Mesenchymal stem cell (in vitro differentiated cells and primary cell): ENCODE measurements at regions not wholly inside any gene's neighbourhood (a gene's known extent, or its start where the extent isn't known, plus 50 kb on each side); places are given as distances from the start of the nearest gene placed in this dataset.

Experiments
- DNase-seq: peaks from one replicate; pipeline ENCODE4 v3.0.0-alpha.2; 2013
- H2AFZ ChIP-seq: one replicate; pipeline ENCODE4 v1.6.1; 2013; ENCODE audit warnings: low read depth, mild to moderate bottlenecking, control low read depth, inconsistent platforms, low read length, moderate library complexity
- H2AK5ac ChIP-seq: 2 replicates; pipeline ENCODE4 v1.6.1; 2013; ENCODE audit warnings: low read length, moderate library complexity, mild to moderate bottlenecking, inconsistent platforms; ENCODE audit not compliant: severe bottlenecking
- H2BK120ac ChIP-seq: one replicate; pipeline ENCODE4 v1.6.1; 2013; ENCODE audit warnings: low read depth, mild to moderate bottlenecking, inconsistent platforms, low read length, moderate library complexity
- H2BK12ac ChIP-seq, 2 experiments: one replicate each; pipeline ENCODE4 v1.6.1; 2013; ENCODE audit warnings: inconsistent platforms in 2 of 2, low read length in 2 of 2, mild to moderate bottlenecking in 2 of 2, moderate library complexity in 2 of 2, control low read depth in 1 of 2
- H2BK15ac ChIP-seq: one replicate; pipeline ENCODE4 v1.6.1; 2013; ENCODE audit warnings: mild to moderate bottlenecking, low read depth, inconsistent platforms; ENCODE audit not compliant: poor library complexity, severe bottlenecking
- H2BK5ac ChIP-seq: 2 replicates; pipeline ENCODE4 v1.6.1; 2013; ENCODE audit warnings: low read depth, mild to moderate bottlenecking, low read length, control low read depth, inconsistent platforms; ENCODE audit not compliant: poor library complexity, severe bottlenecking
- H3K14ac ChIP-seq, 2 experiments: one replicate each; pipeline ENCODE4 v1.6.1; 2013; ENCODE audit warnings: inconsistent platforms in 2 of 2, low read length in 2 of 2, control low read depth in 1 of 2, mild to moderate bottlenecking in 1 of 2, moderate library complexity in 1 of 2
- H3K18ac ChIP-seq, 2 experiments: one replicate each; pipeline ENCODE4 v1.6.1; 2013; ENCODE audit warnings: inconsistent platforms in 2 of 2, low read length in 2 of 2, control low read depth in 1 of 2, low read depth in 1 of 2, mild to moderate bottlenecking in 1 of 2
- H3K23ac ChIP-seq, 2 experiments: one replicate each; pipeline ENCODE4 v1.6.1; 2013; ENCODE audit warnings: inconsistent platforms in 2 of 2, low read length in 2 of 2, mild to moderate bottlenecking in 2 of 2, moderate library complexity in 2 of 2, control low read depth in 1 of 2
- H3K27ac ChIP-seq: 2 replicates; pipeline ENCODE4 v1.5.1; 2013; ENCODE audit warnings: mild to moderate bottlenecking, moderate library complexity, low read length, control low read depth, inconsistent platforms; ENCODE audit not compliant: poor library complexity, severe bottlenecking
- H3K27me3 ChIP-seq, 2 experiments: 2 replicates each; pipeline versions ENCODE4 v1.6.1 to v1.7.0; 2013; ENCODE audit warnings: low read length in 2 of 2, mild to moderate bottlenecking in 2 of 2, moderate library complexity in 2 of 2, control low read depth in 1 of 2, inconsistent platforms in 1 of 2; ENCODE audit not compliant: control insufficient read depth in 1 of 2, insufficient read depth in 1 of 2
- H3K36me3 ChIP-seq, 2 experiments: 2 replicates each; pipeline versions ENCODE4 v1.6.1 to v1.7.0; 2013; ENCODE audit warnings: low read length in 2 of 2, control low read depth in 1 of 2, inconsistent platforms in 1 of 2, low read depth in 1 of 2, mild to moderate bottlenecking in 1 of 2; ENCODE audit not compliant: insufficient read depth in 2 of 2, control insufficient read depth in 1 of 2
- H3K4ac ChIP-seq, 2 experiments: one replicate each; pipeline ENCODE4 v1.6.1; 2013; ENCODE audit warnings: inconsistent platforms in 2 of 2, low read length in 2 of 2, mild to moderate bottlenecking in 2 of 2, moderate library complexity in 2 of 2, control low read depth in 1 of 2, low read depth in 1 of 2
- H3K4me1 ChIP-seq: 2 replicates; pipeline ENCODE4 v1.6.1; 2013; ENCODE audit warnings: low read depth, low read length, control low read depth; ENCODE audit not compliant: control insufficient read depth, insufficient read depth
- H3K4me2 ChIP-seq: 2 replicates; pipeline ENCODE4 v1.6.1; 2013; ENCODE audit warnings: low read length, mild to moderate bottlenecking, inconsistent platforms; ENCODE audit not compliant: poor library complexity, severe bottlenecking
- H3K4me3 ChIP-seq, 2 experiments: 2 replicates each; pipeline versions ENCODE4 v1.5.1 to v1.7.0; 2013; ENCODE audit warnings: low read length in 2 of 2, mild to moderate bottlenecking in 2 of 2, control low read depth in 1 of 2, low read depth in 1 of 2; ENCODE audit not compliant: insufficient read depth in 1 of 2
- H3K79me1 ChIP-seq: replicated peaks from 2 replicates; pipeline ENCODE4 v1.6.1; 2013; ENCODE audit warnings: mild to moderate bottlenecking, control low read depth, low read length, inconsistent platforms; ENCODE audit not compliant: poor library complexity, severe bottlenecking
- H3K9ac ChIP-seq: 2 replicates; pipeline ENCODE4 v1.7.0; 2013; ENCODE audit warnings: mild to moderate bottlenecking, low read length, moderate library complexity
- H3K9me3 ChIP-seq: 2 replicates; pipeline ENCODE4 v1.7.0; 2013; ENCODE audit warnings: mild to moderate bottlenecking, low read length; ENCODE audit not compliant: control insufficient read depth
- H4K8ac ChIP-seq: one replicate; pipeline ENCODE4 v1.6.1; 2013; ENCODE audit warnings: inconsistent platforms, mild to moderate bottlenecking, low read length, moderate library complexity
- H4K91ac ChIP-seq: one replicate; pipeline ENCODE4 v1.6.1; 2013; ENCODE audit warnings: mild to moderate bottlenecking, low read length, inconsistent platforms
- WGBS: methylation state at CpG from one replicate; pipeline ENCODE4 v1.1.7; 2013; ENCODE audit warnings: mixed read lengths; 5-methylcytosine and 5-hydroxymethylcytosine counted together

GRCh38 chr14:44774396-44774795, 187.4 kb downstream of the KLHL28 start:
- Histone ChIP-seq H3K27ac (no peak overlapping the region), H2AK5ac (no peak overlapping the region), H2BK12ac (no peak overlapping the region), H3K79me1 (no peaks in the 10 kb centered on the region), H3K14ac (no peak overlapping the region), H3K18ac (no peak overlapping the region), H3K4me2 (no peak overlapping the region), H4K91ac (no peak overlapping the region), H3K36me3 (no peaks in the 10 kb centered on the region), H2AFZ (no peak overlapping the region), H2BK15ac (no peak overlapping the region), H2BK5ac (no peak overlapping the region), H3K9ac (no peak overlapping the region), H3K27me3 (no peaks in the 10 kb centered on the region), H2BK120ac (no peak overlapping the region), H3K4me1 (no peaks in the 10 kb centered on the region), H4K8ac (no peak overlapping the region), H3K4ac (no peak overlapping the region), H3K23ac (no peak overlapping the region), H3K4me3 (no peak overlapping the region), H3K9me3 (no peaks in the 10 kb centered on the region)
- no peak for DNase-seq
- 74% methylated on average over 2 of the region's 2 CpGs for WGBS

GRCh38 chr14:44771496-44771895, 190.3 kb downstream of the KLHL28 start:
- no peak overlapping the region for H3K23ac ChIP-seq
- H3K27ac ChIP-seq: no peak overlapping the region
- no peak overlapping the region for H3K4ac ChIP-seq
- no peak overlapping the region for H2BK12ac ChIP-seq
- no peak overlapping the region for H2BK5ac ChIP-seq
- H3K27me3 ChIP-seq: no peaks in the 10 kb centered on the region
- H3K36me3 ChIP-seq: no peaks in the 10 kb centered on the region
- no peaks in the 10 kb centered on the region for H3K79me1 ChIP-seq
- H2AK5ac ChIP-seq: no peak overlapping the region
- no peak overlapping the region for H4K91ac ChIP-seq
- H2AFZ ChIP-seq: no peak overlapping the region
- H3K9me3 ChIP-seq: no peaks in the 10 kb centered on the region
- H3K14ac ChIP-seq: no peak overlapping the region
- no peak overlapping the region for H3K4me2 ChIP-seq
- no peak overlapping the region for H2BK15ac ChIP-seq
- H3K4me1 ChIP-seq: no peaks in the 10 kb centered on the region
- H3K9ac ChIP-seq: no peak overlapping the region
- no peak for DNase-seq
- no peak overlapping the region for H3K18ac ChIP-seq
- no peak overlapping the region for H2BK120ac ChIP-seq
- H4K8ac ChIP-seq: no peak overlapping the region
- WGBS: 100% methylated on average over 1 of the region's 1 CpG
- no peak overlapping the region for H3K4me3 ChIP-seq

- H3K23ac ChIP-seq: no peak overlapping the region
- H3K4ac ChIP-seq: no peak overlapping the region
- WGBS: no CpG with 5 or more reads among the region's 3 CpGs
- H3K4me3 ChIP-seq: no peak overlapping the region
- H2BK15ac ChIP-seq: no peak overlapping the region
- no peak overlapping the region for H3K18ac ChIP-seq
- H4K91ac ChIP-seq: no peak overlapping the region
- H3K9ac ChIP-seq: no peak overlapping the region
- no peak overlapping the region for H3K14ac ChIP-seq
- no peak overlapping the region for H2AFZ ChIP-seq
- H2BK12ac ChIP-seq: no peak overlapping the region
- DNase-seq: no peak
- H4K8ac ChIP-seq: no peak overlapping the region
- H3K4me1 ChIP-seq: no peaks in the 10 kb centered on the region
- H3K27ac ChIP-seq: no peak overlapping the region
- H3K79me1 ChIP-seq: no peaks in the 10 kb centered on the region
- H3K9me3 ChIP-seq: no peaks in the 10 kb centered on the region
- H3K27me3 ChIP-seq: no peaks in the 10 kb centered on the region
- H2AK5ac ChIP-seq: no peak overlapping the region
- no peak overlapping the region for H2BK120ac ChIP-seq
- H2BK5ac ChIP-seq: no peak overlapping the region
- H3K4me2 ChIP-seq: no peak overlapping the region
- no peaks in the 10 kb centered on the region for H3K36me3 ChIP-seq
Observed at GRCh38 chr14:44770201-44770600, 191.5 kb downstream of the KLHL28 start.

GRCh38 chr14:44768935-44769334, 192.8 kb downstream of the KLHL28 start:
- Histone ChIP-seq H3K4me2 (no peak overlapping the region), H2BK12ac (no peak overlapping the region), H2AFZ (no peak overlapping the region), H3K79me1 (no peaks in the 10 kb centered on the region), H3K27me3 (no peaks in the 10 kb centered on the region), H3K14ac (no peak overlapping the region), H4K91ac (no peak overlapping the region), H3K27ac (no peak overlapping the region), H3K4me3 (no peak overlapping the region), H4K8ac (no peak overlapping the region), H3K18ac (no peak overlapping the region), H3K23ac (no peak overlapping the region), H2AK5ac (no peak overlapping the region), H3K4me1 (no peaks in the 10 kb centered on the region), H2BK15ac (no peak overlapping the region), H3K4ac (no peak overlapping the region), H3K9ac (no peak overlapping the region), H2BK5ac (no peak overlapping the region), H3K36me3 (no peaks in the 10 kb centered on the region), H3K9me3 (no peaks in the 10 kb centered on the region), H2BK120ac (no peak overlapping the region)
- no peak for DNase-seq
- 90% methylated on average over 1 of the region's 1 CpG for WGBS
